Stimulated activated CD8-positive, alpha-beta memory T cell treated with anti-CD3 and anti-CD28 coated beads, Interleukin-4, amount 100 ng/mL, for 48 hours (primary cell): ENCODE measurements at regions not wholly inside any gene's neighbourhood (a gene's known extent, or its start where the extent isn't known, plus 50 kb on each side); places are given as distances from the start of the nearest gene placed in this dataset.
"Not testable (repeated sequence)": the region's sequence is repeated elsewhere in the genome, so short reads cannot be mapped to it uniquely, and the experiment has no call there.

ENCODE experiments used
- DNase-seq: peaks from one replicate; pipeline ENCODE4 v3.0.0-alpha.2; 2020

- no peak for DNase-seq
Observed at GRCh38 chr6:1445650-1446330, 56.4 kb downstream of the FOXF2 start.

- no peak for DNase-seq
Observed at GRCh38 chr6:1449896-1450295, 60.5 kb downstream of the FOXF2 start.

GRCh38 chr6:1453024-1453423 lies 63.6 kb downstream of the FOXF2 start:
- no peak for DNase-seq

GRCh38 chr6:1456816-1457215 lies 67.4 kb downstream of the FOXF2 start:
- not testable (repeated sequence) for DNase-seq

GRCh38 chr6:1461207-1461606 lies 71.8 kb downstream of the FOXF2 start:
- no peak for DNase-seq

- no peak for DNase-seq
Observed at GRCh38 chr6:1461736-1462135, 72.4 kb downstream of the FOXF2 start.

- no peak for DNase-seq
Observed at GRCh38 chr6:1463275-1463674, 73.9 kb downstream of the FOXF2 start.

- DNase-seq, result no peak
Observed at GRCh38 chr6:1463751-1464426, 74.5 kb downstream of the FOXF2 start.

GRCh38 chr6:1464781-1465370 lies 75.5 kb downstream of the FOXF2 start:
- no peak for DNase-seq

- no peak for DNase-seq
Observed at GRCh38 chr6:1468126-1468525, 78.8 kb downstream of the FOXF2 start.

GRCh38 chr6:1470040-1470439 lies 80.7 kb downstream of the FOXF2 start:
- no peak for DNase-seq

GRCh38 chr6:1472643-1473042 lies 83.3 kb downstream of the FOXF2 start:
- DNase-seq, result no peak

GRCh38 chr6:1473166-1473565 lies 83.8 kb downstream of the FOXF2 start:
- no peak for DNase-seq

GRCh38 chr6:1473598-1473997 lies 84.2 kb downstream of the FOXF2 start:
- DNase-seq, result no peak

- DNase-seq, result no peak
Observed at GRCh38 chr6:1474205-1474604, 84.8 kb downstream of the FOXF2 start.

- no peak for DNase-seq
Observed at GRCh38 chr6:1475174-1475573, 85.8 kb downstream of the FOXF2 start.

- DNase-seq, result no peak
Observed at GRCh38 chr6:1477432-1478090, 88.2 kb downstream of the FOXF2 start.

GRCh38 chr6:1478163-1478826 lies 88.9 kb downstream of the FOXF2 start:
- DNase-seq, result not testable (repeated sequence)

GRCh38 chr6:1479095-1479494 lies 89.7 kb downstream of the FOXF2 start:
- no peak for DNase-seq

- no peak for DNase-seq
Observed at GRCh38 chr6:1479601-1480221, 90.3 kb downstream of the FOXF2 start.

- no peak for DNase-seq
Observed at GRCh38 chr6:1481286-1481685, 91.9 kb downstream of the FOXF2 start.

GRCh38 chr6:1482381-1483166 lies 93.2 kb downstream of the FOXF2 start:
- DNase-seq, result no peak
